GM18907 (cell line): ENCODE measurements at regions not wholly inside any gene's neighbourhood (a gene's known extent, or its start where the extent isn't known, plus 50 kb on each side); places are given as distances from the start of the nearest gene placed in this dataset.
"Not testable (repeated sequence)": the region's sequence is repeated elsewhere in the genome, so short reads cannot be mapped to it uniquely, and the experiment has no call there.

Experiments
- ATAC-seq: cut with Tn5 transposase; IDR thresholded peaks from one replicate; pipeline ENCODE4 v1.9.1; 2021; ENCODE audit warnings: mild to moderate bottlenecking, moderate library complexity; ENCODE audit not compliant: unreplicated experiment

DNA sequence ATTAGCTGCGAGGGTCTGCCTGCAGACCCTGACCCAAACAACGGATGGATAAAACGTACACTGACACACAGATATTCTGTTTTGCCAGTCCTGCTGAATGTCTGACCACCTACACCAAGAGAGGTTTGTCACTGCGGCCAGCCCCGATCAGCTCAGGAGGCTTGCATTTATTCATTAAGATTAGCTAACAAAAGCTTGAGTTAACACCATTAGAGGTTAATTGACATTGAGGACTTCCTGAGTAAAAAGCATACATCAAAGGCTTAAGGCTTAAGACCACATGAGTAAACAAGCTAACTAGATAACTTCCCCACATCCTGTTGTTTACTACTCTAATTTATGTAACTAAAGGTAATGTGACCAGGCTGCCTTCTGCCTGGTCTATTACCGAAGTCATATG, 198.1 kb upstream of the TRPC7 start:
- no peak for ATAC-seq

DNA sequence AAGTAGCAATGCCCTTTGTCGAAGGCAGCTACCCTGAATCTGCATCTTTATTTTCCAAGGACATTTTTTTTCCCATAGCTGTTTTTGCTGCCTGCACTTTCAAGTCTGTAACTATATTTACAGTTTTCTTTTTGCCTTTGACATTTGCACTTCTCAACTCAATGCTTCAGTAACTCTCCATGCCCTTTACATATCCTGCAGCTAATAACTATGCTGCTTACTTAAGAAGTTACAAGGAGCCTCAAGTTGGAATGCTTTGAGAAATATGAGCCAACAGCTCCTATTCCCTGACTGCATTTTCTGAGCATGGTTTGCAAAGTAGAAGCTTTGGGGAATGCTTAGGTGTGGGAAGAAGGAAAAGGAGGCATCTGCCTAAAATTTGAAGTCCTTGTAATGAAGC, 194.8 kb upstream of the TRPC7 start:
- ATAC-seq, result no peak

DNA sequence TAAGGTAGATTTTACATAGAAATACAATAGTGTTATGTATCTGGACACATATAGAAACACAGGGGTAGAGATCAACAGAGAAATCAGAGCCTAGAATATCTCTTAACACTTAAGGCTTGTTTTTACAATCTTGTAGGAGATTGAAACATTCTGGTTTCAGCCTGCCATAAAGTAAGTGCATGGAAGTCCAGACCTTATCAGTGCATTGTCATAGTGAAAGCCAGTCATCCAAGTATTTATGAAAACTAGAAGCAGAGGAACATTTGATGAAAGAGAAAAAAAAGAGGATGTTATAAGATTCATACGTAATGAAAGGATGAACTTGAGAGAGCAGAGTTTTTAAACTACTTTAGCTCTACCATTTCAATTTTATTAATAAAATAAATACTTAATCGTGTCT, 194.3 kb upstream of the TRPC7 start:
- ATAC-seq, result no peak

- ATAC-seq, result not testable (repeated sequence)
These were observed 181.8 kb upstream of the TRPC7 start for GRCh38 chr5:136547096-136547495.

DNA sequence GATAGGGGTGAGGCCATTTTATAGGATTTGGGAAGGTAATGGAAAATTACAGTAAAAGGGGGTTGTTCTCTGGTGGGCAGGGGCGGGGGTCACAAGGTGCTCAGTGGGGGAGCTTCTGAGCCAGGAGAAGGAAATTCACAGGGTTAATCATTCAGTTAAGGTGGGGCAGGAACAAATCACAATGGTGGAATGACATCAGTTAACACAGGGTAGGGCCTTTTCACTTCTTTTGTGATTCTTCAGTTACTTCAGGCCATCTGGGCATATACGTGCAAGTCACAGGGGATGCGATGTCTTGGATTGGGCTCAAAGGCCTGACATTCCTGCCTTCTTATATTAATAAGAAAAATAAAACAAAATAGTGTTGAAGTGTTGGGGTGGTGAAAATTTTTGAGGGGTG, 181.1 kb upstream of the TRPC7 start:
- not testable (repeated sequence) for ATAC-seq

- not testable (repeated sequence) for ATAC-seq
These were observed 179.7 kb upstream of the TRPC7 start for GRCh38 chr5:136545031-136545430.

- no peak for ATAC-seq
These were observed 173.2 kb upstream of the TRPC7 start for GRCh38 chr5:136538534-136538933.

- ATAC-seq, result no peak
These were observed 163.7 kb upstream of the TRPC7 start for GRCh38 chr5:136529081-136529480.

DNA sequence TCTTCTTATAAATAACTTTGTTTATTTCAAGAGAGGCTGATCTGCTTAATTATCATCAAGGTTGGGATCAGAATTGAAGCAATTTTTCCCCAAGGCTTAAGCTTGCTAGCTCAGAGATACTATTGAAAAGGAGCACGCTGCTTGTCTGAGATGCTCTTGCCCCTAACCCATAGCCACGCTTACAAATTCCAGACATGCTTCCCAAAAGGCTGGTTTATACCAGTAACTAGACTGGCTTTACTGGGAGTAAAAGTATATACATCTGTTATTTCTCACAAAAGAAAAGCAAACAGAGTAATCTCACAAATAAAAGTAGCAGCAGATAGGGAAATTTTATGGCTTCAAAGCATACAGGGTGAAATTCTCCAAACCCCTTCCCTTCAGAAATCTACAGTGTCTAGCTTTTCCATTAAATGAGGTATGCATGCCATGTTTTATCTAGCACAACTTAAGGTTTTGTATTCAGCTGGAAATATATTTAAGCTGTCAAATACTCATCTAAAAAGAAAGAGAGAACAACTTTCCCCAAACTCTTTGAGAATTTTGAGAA, 163.2 kb upstream of the TRPC7 start:
- no peak for ATAC-seq

DNA sequence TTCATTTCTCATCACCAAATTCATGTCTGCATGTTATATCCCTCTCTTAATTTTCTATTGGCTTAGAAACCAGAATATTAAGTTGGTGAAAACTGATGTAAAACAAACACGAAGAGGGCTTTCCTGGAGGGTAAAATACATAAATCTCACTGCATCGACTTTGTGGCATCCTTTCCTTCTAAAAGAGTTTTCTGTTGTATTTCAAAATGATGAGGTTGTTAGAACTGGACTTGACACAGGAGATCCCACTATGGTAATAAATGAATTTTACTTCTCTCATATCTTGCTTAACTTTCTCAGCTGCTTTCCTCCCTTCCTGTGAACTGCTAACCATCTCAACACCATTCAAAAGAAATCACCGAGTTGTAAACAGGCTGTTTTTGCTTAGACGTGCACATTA, 162.0 kb upstream of the TRPC7 start:
- no peak for ATAC-seq

DNA sequence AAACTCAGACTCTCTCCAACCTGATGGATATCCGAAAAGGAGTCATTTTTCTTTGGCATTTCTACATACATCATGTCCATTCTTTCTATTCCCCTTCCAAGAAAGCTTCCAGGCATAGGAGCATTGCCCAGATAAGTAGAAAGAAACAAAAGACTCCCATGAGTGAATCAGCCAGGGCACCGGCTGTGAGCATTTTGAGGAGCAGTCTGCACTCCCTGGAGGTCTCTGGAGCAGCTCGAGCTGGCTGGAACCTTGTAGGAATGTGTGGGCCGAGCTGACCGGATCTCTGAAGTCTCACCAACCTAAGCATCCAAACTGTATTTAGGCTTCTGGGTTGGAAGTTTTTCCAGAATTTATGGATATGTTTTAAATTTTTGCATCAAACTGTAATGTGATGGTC, 161.4 kb upstream of the TRPC7 start:
- ATAC-seq, result no peak

GRCh38 chr5:136526021-136526420, 160.7 kb upstream of the TRPC7 start:
- no peak for ATAC-seq

DNA sequence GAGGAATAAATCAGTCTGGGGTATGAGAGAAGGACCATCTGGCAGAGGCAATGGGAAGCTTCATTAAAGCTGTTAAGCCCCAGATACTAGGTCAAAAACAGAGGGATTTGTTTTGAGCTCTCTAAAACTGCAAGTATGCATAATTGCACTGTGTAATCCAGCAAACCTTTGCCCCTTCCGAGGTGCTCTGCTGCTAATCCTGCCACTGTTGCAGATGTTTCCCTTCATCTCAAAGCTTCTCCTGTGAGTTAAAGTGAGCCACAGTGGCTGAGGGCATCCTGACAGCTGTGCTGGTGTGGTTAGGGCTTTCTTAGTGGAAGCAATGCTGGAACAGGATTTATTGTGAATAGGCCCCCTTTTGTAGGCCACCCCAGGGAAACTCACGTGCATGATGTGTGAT, 160.3 kb upstream of the TRPC7 start:
- ATAC-seq, result no peak

- no peak for ATAC-seq
These were observed 157.0 kb upstream of the TRPC7 start for GRCh38 chr5:136522217-136522956.

GRCh38 chr5:136521696-136522095, 156.4 kb upstream of the TRPC7 start:
- ATAC-seq, result no peak

GRCh38 chr5:136518814-136519213, 153.5 kb upstream of the TRPC7 start:
- no peak for ATAC-seq

DNA sequence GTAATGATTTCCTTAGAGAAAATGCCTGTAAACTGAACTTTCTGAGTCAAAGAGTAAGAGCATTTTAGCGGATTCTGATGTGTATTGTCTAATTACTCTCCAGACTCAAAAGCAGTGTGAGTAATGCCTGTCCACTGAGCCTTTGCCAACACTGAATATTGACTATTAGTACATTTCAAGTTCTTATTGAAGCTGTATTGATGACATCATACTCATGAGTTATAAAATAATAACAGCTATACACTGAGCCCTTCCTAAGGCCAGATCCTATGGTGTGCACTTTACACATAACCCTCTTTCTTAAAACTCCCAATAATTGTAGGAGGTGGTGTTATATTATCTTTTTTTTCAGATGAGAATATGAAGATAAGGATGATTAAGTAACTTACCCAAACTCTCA, 152.8 kb upstream of the TRPC7 start:
- ATAC-seq, result no peak

- ATAC-seq, result no peak
These were observed 152.4 kb upstream of the TRPC7 start for GRCh38 chr5:136517755-136518154.

DNA sequence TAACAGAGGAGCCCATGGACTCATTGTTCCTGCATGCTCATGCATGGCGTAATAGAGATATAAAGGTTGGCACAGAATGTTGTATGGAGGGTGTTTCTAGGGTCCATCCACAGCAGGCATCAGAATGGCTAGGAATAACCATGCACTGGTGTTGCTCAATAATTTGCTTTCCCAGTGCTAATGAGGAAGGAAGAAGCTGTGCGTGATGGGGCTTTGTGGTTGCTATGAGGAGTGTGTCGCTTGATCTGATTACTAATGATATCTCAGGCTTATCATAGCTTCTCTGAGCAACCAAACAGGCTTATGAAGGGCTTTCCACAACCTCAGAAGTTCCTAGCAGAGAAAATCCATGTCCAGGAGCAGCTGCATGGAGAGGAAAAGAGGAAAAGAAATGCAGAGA, 151.3 kb upstream of the TRPC7 start:
- no peak for ATAC-seq

DNA sequence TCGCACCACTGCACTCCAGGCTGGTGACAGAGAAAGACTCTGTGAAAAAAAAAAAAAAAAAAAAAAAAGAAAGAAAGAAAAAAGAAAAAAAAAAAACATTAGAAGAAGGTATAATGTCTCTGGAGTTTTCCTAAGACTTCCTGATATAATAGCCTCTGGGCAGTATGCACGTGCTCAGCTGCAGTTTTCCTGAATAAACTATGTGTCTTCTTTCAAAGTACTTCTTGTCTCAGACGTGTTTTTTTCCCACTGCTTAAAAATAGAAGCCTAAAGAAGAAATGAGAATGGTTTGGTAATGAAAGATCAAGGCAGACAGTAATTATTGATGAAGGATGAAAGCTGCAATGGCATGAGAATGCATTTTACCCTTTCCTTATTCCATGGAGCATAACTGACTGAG, 148.1 kb upstream of the TRPC7 start:
- no peak for ATAC-seq

- no peak for ATAC-seq
These were observed 145.7 kb upstream of the TRPC7 start for GRCh38 chr5:136511046-136511445.

DNA sequence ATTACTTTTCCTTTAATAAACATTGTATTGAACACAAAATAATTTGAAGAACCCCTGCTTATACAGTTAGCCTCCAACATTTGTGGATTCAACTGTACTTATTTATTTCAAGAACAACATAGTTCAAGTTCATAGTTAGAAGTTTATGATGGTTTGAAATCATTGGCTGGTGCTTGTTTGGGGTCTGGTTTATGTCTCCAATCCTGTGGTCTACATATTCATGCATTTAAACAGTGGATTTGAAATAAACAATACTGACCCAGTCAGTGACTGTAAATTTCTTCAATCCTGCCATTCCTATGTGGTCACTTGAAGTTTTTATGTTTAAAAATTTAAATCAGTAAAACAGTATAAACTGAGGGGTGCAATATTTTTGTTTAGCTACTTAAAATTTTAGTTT, 145.1 kb upstream of the TRPC7 start:
- no peak for ATAC-seq

DNA sequence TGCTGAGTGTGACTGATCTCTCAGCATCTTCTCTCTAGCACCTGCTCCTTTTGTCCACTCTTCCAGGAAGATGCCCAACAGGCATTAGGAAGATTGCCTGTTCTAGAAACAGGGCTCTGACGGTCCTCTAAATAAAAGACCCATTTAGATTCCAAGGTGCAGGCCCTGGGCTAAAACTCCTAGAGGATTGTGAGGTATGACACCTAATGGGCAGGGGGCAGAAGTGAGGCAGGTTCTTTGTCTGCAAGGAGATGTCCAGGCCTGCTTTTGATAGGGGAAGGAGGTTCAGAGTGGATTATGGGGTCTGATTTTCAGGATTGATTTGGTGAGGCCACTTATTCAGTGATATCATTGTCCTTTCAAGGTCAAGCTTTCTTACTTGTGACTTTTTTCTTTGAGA, 140.8 kb upstream of the TRPC7 start:
- ATAC-seq, result no peak
